CD1c-positive myeloid dendritic cell (primary cell): ENCODE measurements at regions not wholly inside any gene's neighbourhood (a gene's known extent, or its start where the extent isn't known, plus 50 kb on each side); places are given as distances from the start of the nearest gene placed in this dataset.

ENCODE experiments used
- DNase-seq: peaks from one replicate; pipeline ENCODE4 v3.0.0-alpha.2; 2016; ENCODE audit errors: extremely low spot score

- no peak for DNase-seq
Measured at GRCh38 chr2:207257251-207258250, 91.8 kb upstream of the KLF7 start.

- peak; percentile 50 for DNase-seq
Measured at GRCh38 chr2:207258263-207258991, 92.7 kb upstream of the KLF7 start.

GRCh38 chr2:207260021-207260420 is 94.3 kb upstream of the KLF7 start:
- no peak for DNase-seq

- no peak for DNase-seq
Measured at GRCh38 chr2:207260947-207261346, 95.2 kb upstream of the KLF7 start.

- DNase-seq: no peak
Measured at GRCh38 chr2:207264310-207264709, 98.6 kb upstream of the KLF7 start.

GRCh38 chr2:207265332-207265731 is 99.6 kb upstream of the KLF7 start:
- no peak for DNase-seq

- no peak for DNase-seq
Measured at GRCh38 chr2:207265869-207266268, 100.1 kb upstream of the KLF7 start.

- no peak for DNase-seq
Measured at GRCh38 chr2:207266648-207267047, 100.9 kb upstream of the KLF7 start.

- DNase-seq: no peak
Measured at GRCh38 chr2:207269038-207269437, 103.3 kb upstream of the KLF7 start.

GRCh38 chr2:207274530-207275189 is 108.9 kb upstream of the KLF7 start:
- peak; percentile 17 for DNase-seq

GRCh38 chr2:207275779-207276178 is 110.0 kb upstream of the KLF7 start:
- no peak for DNase-seq

- DNase-seq: no peak
Measured at GRCh38 chr2:207276248-207276647, 110.5 kb upstream of the KLF7 start.

- DNase-seq: no peak
Measured at GRCh38 chr2:207276858-207277257, 111.1 kb upstream of the KLF7 start.

GRCh38 chr2:207279520-207279919 is 113.8 kb upstream of the KLF7 start:
- DNase-seq: no peak

- DNase-seq: no peak
Measured at GRCh38 chr2:207281436-207281835, 115.7 kb upstream of the KLF7 start.

- no peak for DNase-seq
Measured at GRCh38 chr2:207282916-207283315, 117.2 kb upstream of the KLF7 start.

GRCh38 chr2:207283356-207283755 is 117.6 kb upstream of the KLF7 start:
- DNase-seq: peak; percentile 81

- DNase-seq: no peak
Measured at GRCh38 chr2:207284556-207285472, 119.1 kb upstream of the KLF7 start.

GRCh38 chr2:207285473-207285815 is 119.7 kb upstream of the KLF7 start:
- DNase-seq: no peak

GRCh38 chr2:207286106-207286505 is 120.4 kb upstream of the KLF7 start:
- DNase-seq: no peak

- no peak for DNase-seq
Measured at GRCh38 chr2:207288628-207289027, 122.9 kb upstream of the KLF7 start.
